GM23248 (cell line): ENCODE measurements at regions not wholly inside any gene's neighbourhood (a gene's known extent, or its start where the extent isn't known, plus 50 kb on each side); places are given as distances from the start of the nearest gene placed in this dataset.

Experiments used
- DNase-seq: peaks from one replicate; pipeline ENCODE4 v3.0.0-alpha.2; 2015
- H2AFZ ChIP-seq: fragments of 200-600 bp; sonication (generic); 2 replicates; pipeline ENCODE4 v1.6.1; 2016; ENCODE audit warnings: antibody characterized with exemption
- H3F3A ChIP-seq: fragments of 200-600 bp; sonication (generic); 2 replicates; pipeline ENCODE4 v1.6.1; 2016; ENCODE audit warnings: mild to moderate bottlenecking, antibody characterized with exemption, mixed run types; ENCODE audit not compliant: insufficient read depth
- H3K27ac ChIP-seq: fragments of 200-600 bp; sonication (generic); 2 replicates; pipeline ENCODE4 v1.5.1; 2016; ENCODE audit warnings: mild to moderate bottlenecking
- H3K27me3 ChIP-seq: fragments of 200-600 bp; sonication (generic); replicated peaks from 2 replicates; pipeline ENCODE4 v1.6.1; 2016; ENCODE audit warnings: mild to moderate bottlenecking; ENCODE audit not compliant: insufficient read depth
- H3K36me3 ChIP-seq: fragments of 200-600 bp; sonication (generic); 2 replicates; pipeline ENCODE4 v1.6.1; 2016; ENCODE audit warnings: low read depth, mild to moderate bottlenecking
- H3K4me1 ChIP-seq: fragments of 200-600 bp; sonication (generic); 2 replicates; pipeline ENCODE4 v1.6.1; 2016; ENCODE audit warnings: mild to moderate bottlenecking; ENCODE audit not compliant: insufficient read depth
- H3K4me2 ChIP-seq: fragments of 200-600 bp; sonication (generic); one replicate; pipeline ENCODE4 v1.6.1; 2016; ENCODE audit warnings: mild to moderate bottlenecking; ENCODE audit not compliant: unreplicated experiment
- H3K4me3 ChIP-seq: fragments of 200-600 bp; sonication (generic); 2 replicates; pipeline ENCODE4 v1.5.1; 2016; ENCODE audit warnings: mild to moderate bottlenecking
- H3K79me2 ChIP-seq: fragments of 200-600 bp; sonication (generic); 2 replicates; pipeline ENCODE4 v1.6.1; 2016; ENCODE audit warnings: mild to moderate bottlenecking; ENCODE audit not compliant: insufficient read depth
- H3K9ac ChIP-seq: fragments of 200-600 bp; sonication (generic); 2 replicates; pipeline ENCODE4 v1.6.1; 2016; ENCODE audit warnings: mild to moderate bottlenecking
- H3K9me2 ChIP-seq: fragments of 200-600 bp; sonication (generic); 2 replicates; pipeline ENCODE4 v1.6.1; 2016; ENCODE audit warnings: mixed run types, mild to moderate bottlenecking, moderate library complexity; ENCODE audit not compliant: insufficient read depth
- H3K9me3 ChIP-seq: fragments of 200-600 bp; sonication (generic); one replicate; pipeline ENCODE4 v1.6.1; 2017; ENCODE audit warnings: low read depth
- H4K20me1 ChIP-seq: fragments of 200-600 bp; sonication (generic); 2 replicates; pipeline ENCODE4 v1.6.0; 2016; ENCODE audit not compliant: insufficient read depth
- EZH2 ChIP-seq: fragments of 200-600 bp; sonication (generic); IDR thresholded peaks from 2 replicates; pipeline ENCODE4 v1.6.1; 2018; ENCODE audit warnings: antibody characterized with exemption, mild to moderate bottlenecking; ENCODE audit not compliant: insufficient read depth, poor library complexity, severe bottlenecking
- EZH2phosphoT487 ChIP-seq: fragments of 200-600 bp; sonication (generic); IDR thresholded peaks from 2 replicates; pipeline ENCODE4 v1.6.1; 2018; ENCODE audit warnings: antibody characterized with exemption, moderate library complexity, mild to moderate bottlenecking, low read depth; ENCODE audit not compliant: insufficient read depth
- WGBS, 2 experiments: methylation state at CpG; one replicate each; pipeline ENCODE4 v1.1.6; 2015 to 2017; ENCODE audit warnings: low lambda C conversion rate in 2 of 2, low coverage in 1 of 2; ENCODE audit errors: missing lambda C conversion rate in 2 of 2; 5-methylcytosine and 5-hydroxymethylcytosine counted together
- in situ Hi-C: fragments of 300-500 bp; cut with MboI; formaldehyde crosslinking; loops from 2 replicates; pipeline ENCODE4 v1.15.0; 2020

- Histone ChIP-seq H3K27ac (no peak overlapping the region), H3K36me3 (no peaks in the 10 kb centered on the region), H3K27me3 (no peaks in the 10 kb centered on the region; the same call in none of the 2 replicates), H2AFZ (no peak overlapping the region), H4K20me1 (no peaks in the 10 kb centered on the region), H3K4me2 (no peak overlapping the region), H3K79me2 (no peaks in the 10 kb centered on the region), H3K4me1 (no peaks in the 10 kb centered on the region), H3K9me2 (no peaks in the 10 kb centered on the region), H3K9ac (no peak overlapping the region), H3K9me3 (no peaks in the 10 kb centered on the region), H3F3A (no peaks in the 10 kb centered on the region), H3K4me3 (no peak overlapping the region)
- peak; percentile 54 for DNase-seq
- no peak for TF ChIP-seq EZH2
- no peak for TF ChIP-seq EZH2phosphoT487
- in situ Hi-C loops = no loop called here
- WGBS, 2 experiments = 55 to 57% methylated on average over 7 of the region's 7 CpGs
Measured at GRCh38 chr5:126031989-126032716, 391.1 kb upstream of the GRAMD2B start.

GRCh38 chr5:126043688-126044087, 379.5 kb upstream of the GRAMD2B start:
- no peaks in the 10 kb centered on the region for H4K20me1 ChIP-seq
- no peaks in the 10 kb centered on the region for H3F3A ChIP-seq
- H3K4me3 ChIP-seq = no peak overlapping the region
- in situ Hi-C loops = no loop called here
- H3K9ac ChIP-seq = no peak overlapping the region
- H3K79me2 ChIP-seq = no peaks in the 10 kb centered on the region
- no peaks in the 10 kb centered on the region for H3K36me3 ChIP-seq
- TF ChIP-seq EZH2 (no peak), EZH2phosphoT487 (no peak)
- H3K9me3 ChIP-seq = no peaks in the 10 kb centered on the region
- no peak for DNase-seq
- H2AFZ ChIP-seq = no peak overlapping the region
- no peaks in the 10 kb centered on the region for H3K4me1 ChIP-seq
- no peaks in the 10 kb centered on the region for H3K9me2 ChIP-seq
- H3K4me2 ChIP-seq = no peak overlapping the region
- no peaks in the 10 kb centered on the region for H3K27me3 ChIP-seq
- H3K27ac ChIP-seq = no peak overlapping the region
- 66% methylated on average over 5 of the region's 5 CpGs for WGBS, 2 experiments

GRCh38 chr5:126044111-126044668, 379.0 kb upstream of the GRAMD2B start:
- H3K4me2 ChIP-seq = no peak overlapping the region
- no peaks in the 10 kb centered on the region for H3K36me3 ChIP-seq
- DNase-seq = peak; percentile 40
- H2AFZ ChIP-seq = no peak overlapping the region
- H3K27ac ChIP-seq = no peak overlapping the region
- H3K9ac ChIP-seq = no peak overlapping the region
- H3F3A ChIP-seq = no peaks in the 10 kb centered on the region
- H3K27me3 ChIP-seq = no peaks in the 10 kb centered on the region
- no peaks in the 10 kb centered on the region for H3K79me2 ChIP-seq
- TF ChIP-seq EZH2 (no peak), EZH2phosphoT487 (no peak)
- H3K9me2 ChIP-seq = no peaks in the 10 kb centered on the region
- H3K9me3 ChIP-seq = no peaks in the 10 kb centered on the region
- H3K4me1 ChIP-seq = no peaks in the 10 kb centered on the region
- no peak overlapping the region for H3K4me3 ChIP-seq
- no peaks in the 10 kb centered on the region for H4K20me1 ChIP-seq
- whole genome bisulfite sequencing, 2 experiments = 37 to 44% methylated on average over 7 of the region's 7 CpGs
- in situ Hi-C loops = no loop called here

- no peaks in the 10 kb centered on the region for H3K36me3 ChIP-seq
- no peak for TF ChIP-seq EZH2
- TF ChIP-seq EZH2phosphoT487 = no peak
- no peaks in the 10 kb centered on the region for H3F3A ChIP-seq
- no peak overlapping the region for H3K27ac ChIP-seq
- no peak for DNase-seq
- H3K4me3 ChIP-seq = no peak overlapping the region
- H4K20me1 ChIP-seq = no peaks in the 10 kb centered on the region
- WGBS, 2 experiments = 37 to 52% methylated on average over 3 of the region's 3 CpGs
- no peaks in the 10 kb centered on the region for H3K79me2 ChIP-seq
- in situ Hi-C loops = no loop called here
- H3K27me3 ChIP-seq = no peaks in the 10 kb centered on the region
- H3K9me3 ChIP-seq = no peaks in the 10 kb centered on the region
- H3K4me1 ChIP-seq = no peaks in the 10 kb centered on the region
- H3K9me2 ChIP-seq = no peaks in the 10 kb centered on the region
- no peak overlapping the region for H3K9ac ChIP-seq
- H3K4me2 ChIP-seq = no peak overlapping the region
- H2AFZ ChIP-seq = no peak overlapping the region
Measured at GRCh38 chr5:126044931-126045565, 378.2 kb upstream of the GRAMD2B start.
